ENCODE measurements at regions not wholly inside any gene's neighbourhood (a gene's known extent, or its start where the extent isn't known, plus 50 kb on each side); places are given as distances from the start of the nearest gene placed in this dataset.

DNA sequence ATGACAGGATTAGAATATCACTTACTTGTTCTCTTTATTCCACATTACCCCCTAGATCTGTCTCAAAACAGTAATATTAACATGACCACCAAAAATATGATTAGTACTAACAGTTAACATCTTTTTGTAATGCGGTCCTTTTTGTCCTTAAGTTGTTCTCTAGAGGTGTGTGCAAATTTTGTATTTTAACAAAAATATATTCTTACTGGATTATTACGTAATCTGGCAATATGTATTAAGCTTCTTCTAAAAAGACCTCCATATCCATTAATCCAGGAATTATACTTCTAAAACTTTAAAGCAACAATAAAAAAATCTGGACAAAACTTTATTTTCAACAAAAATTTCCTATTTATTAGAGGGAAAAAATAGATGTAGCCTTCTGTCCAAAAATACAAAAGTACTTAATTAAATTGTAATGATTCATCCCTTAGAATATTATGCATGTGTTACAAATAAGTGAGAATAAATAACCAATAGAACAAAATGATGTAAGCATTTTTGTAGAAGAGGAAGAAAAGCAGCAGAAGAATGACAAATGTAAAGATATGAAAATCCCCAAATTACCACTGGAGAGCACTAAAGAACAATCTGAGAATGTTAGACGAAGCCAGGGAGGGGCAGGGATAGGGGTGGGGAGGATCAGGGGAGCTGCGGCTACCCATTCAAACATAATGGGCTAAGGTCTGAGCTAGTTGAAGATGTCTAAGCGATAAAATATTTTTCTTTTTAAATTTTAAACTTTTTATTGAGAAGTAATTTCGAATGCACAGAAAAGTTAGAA lies 945.6 kb downstream of the MCTP2 start:
- ATAC-seq (peak; percentile 28; the same call in 1 of the 2 replicates), DNase-seq (ENCODE audit: low spot score) (no peak)
- no peak for TF ChIP-seq SMAD3 (CRISPR knock-in tag; IDR thresholded peaks at IDR 0.05; ENCODE audit: borderline replicate concordance)
- TF ChIP-seq, protein P1, sequence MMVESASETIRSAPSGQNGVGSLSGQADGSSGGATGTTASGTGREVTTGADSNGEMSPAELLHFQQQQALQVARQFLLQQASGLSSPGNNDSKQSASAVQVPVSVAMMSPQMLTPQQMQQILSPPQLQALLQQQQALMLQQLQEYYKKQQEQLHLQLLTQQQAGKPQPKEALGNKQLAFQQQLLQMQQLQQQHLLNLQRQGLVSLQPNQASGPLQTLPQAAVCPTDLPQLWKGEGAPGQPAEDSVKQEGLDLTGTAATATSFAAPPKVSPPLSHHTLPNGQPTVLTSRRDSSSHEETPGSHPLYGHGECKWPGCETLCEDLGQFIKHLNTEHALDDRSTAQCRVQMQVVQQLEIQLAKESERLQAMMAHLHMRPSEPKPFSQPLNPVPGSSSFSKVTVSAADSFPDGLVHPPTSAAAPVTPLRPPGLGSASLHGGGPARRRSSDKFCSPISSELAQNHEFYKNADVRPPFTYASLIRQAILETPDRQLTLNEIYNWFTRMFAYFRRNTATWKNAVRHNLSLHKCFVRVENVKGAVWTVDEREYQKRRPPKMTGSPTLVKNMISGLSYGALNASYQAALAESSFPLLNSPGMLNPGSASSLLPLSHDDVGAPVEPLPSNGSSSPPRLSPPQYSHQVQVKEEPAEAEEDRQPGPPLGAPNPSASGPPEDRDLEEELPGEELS (CRISPR knock-in tag; IDR thresholded peaks at IDR 0.05), result no peak
- no peak for TF ChIP-seq ZNF416 (CRISPR knock-in tag; IDR thresholded peaks at IDR 0.05)
- no peak for TF ChIP-seq ZNF232 (CRISPR knock-in tag; IDR thresholded peaks at IDR 0.05)
- TF ChIP-seq, protein P2, sequence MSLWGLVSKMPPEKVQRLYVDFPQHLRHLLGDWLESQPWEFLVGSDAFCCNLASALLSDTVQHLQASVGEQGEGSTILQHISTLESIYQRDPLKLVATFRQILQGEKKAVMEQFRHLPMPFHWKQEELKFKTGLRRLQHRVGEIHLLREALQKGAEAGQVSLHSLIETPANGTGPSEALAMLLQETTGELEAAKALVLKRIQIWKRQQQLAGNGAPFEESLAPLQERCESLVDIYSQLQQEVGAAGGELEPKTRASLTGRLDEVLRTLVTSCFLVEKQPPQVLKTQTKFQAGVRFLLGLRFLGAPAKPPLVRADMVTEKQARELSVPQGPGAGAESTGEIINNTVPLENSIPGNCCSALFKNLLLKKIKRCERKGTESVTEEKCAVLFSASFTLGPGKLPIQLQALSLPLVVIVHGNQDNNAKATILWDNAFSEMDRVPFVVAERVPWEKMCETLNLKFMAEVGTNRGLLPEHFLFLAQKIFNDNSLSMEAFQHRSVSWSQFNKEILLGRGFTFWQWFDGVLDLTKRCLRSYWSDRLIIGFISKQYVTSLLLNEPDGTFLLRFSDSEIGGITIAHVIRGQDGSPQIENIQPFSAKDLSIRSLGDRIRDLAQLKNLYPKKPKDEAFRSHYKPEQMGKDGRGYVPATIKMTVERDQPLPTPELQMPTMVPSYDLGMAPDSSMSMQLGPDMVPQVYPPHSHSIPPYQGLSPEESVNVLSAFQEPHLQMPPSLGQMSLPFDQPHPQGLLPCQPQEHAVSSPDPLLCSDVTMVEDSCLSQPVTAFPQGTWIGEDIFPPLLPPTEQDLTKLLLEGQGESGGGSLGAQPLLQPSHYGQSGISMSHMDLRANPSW (CRISPR knock-in tag; conservative IDR thresholded peaks at IDR 0.05; ENCODE audit: low read depth), result no peak
- no peak for TF ChIP-seq NR3C1 (CRISPR knock-in tag; conservative IDR thresholded peaks at IDR 0.05; ENCODE audit: low read depth)
- TF ChIP-seq, protein P3, sequence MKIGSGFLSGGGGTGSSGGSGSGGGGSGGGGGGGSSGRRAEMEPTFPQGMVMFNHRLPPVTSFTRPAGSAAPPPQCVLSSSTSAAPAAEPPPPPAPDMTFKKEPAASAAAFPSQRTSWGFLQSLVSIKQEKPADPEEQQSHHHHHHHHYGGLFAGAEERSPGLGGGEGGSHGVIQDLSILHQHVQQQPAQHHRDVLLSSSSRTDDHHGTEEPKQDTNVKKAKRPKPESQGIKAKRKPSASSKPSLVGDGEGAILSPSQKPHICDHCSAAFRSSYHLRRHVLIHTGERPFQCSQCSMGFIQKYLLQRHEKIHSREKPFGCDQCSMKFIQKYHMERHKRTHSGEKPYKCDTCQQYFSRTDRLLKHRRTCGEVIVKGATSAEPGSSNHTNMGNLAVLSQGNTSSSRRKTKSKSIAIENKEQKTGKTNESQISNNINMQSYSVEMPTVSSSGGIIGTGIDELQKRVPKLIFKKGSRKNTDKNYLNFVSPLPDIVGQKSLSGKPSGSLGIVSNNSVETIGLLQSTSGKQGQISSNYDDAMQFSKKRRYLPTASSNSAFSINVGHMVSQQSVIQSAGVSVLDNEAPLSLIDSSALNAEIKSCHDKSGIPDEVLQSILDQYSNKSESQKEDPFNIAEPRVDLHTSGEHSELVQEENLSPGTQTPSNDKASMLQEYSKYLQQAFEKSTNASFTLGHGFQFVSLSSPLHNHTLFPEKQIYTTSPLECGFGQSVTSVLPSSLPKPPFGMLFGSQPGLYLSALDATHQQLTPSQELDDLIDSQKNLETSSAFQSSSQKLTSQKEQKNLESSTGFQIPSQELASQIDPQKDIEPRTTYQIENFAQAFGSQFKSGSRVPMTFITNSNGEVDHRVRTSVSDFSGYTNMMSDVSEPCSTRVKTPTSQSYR (CRISPR knock-in tag; IDR thresholded peaks at IDR 0.05), result no peak
- TF ChIP-seq, protein P4, sequence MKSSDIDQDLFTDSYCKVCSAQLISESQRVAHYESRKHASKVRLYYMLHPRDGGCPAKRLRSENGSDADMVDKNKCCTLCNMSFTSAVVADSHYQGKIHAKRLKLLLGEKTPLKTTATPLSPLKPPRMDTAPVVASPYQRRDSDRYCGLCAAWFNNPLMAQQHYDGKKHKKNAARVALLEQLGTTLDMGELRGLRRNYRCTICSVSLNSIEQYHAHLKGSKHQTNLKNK (CRISPR knock-in tag; IDR thresholded peaks at IDR 0.05), result no peak
- TF ChIP-seq, protein P5, sequence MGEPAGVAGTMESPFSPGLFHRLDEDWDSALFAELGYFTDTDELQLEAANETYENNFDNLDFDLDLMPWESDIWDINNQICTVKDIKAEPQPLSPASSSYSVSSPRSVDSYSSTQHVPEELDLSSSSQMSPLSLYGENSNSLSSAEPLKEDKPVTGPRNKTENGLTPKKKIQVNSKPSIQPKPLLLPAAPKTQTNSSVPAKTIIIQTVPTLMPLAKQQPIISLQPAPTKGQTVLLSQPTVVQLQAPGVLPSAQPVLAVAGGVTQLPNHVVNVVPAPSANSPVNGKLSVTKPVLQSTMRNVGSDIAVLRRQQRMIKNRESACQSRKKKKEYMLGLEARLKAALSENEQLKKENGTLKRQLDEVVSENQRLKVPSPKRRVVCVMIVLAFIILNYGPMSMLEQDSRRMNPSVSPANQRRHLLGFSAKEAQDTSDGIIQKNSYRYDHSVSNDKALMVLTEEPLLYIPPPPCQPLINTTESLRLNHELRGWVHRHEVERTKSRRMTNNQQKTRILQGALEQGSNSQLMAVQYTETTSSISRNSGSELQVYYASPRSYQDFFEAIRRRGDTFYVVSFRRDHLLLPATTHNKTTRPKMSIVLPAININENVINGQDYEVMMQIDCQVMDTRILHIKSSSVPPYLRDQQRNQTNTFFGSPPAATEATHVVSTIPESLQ (CRISPR knock-in tag; IDR thresholded peaks at IDR 0.05), result no peak
- no peak for TF ChIP-seq SOX15 (CRISPR knock-in tag; IDR thresholded peaks at IDR 0.05)
- no peak for TF ChIP-seq RORB (CRISPR knock-in tag; IDR thresholded peaks at IDR 0.05)
- TF ChIP-seq ZNF317 (CRISPR knock-in tag; IDR thresholded peaks at IDR 0.05; ENCODE audit: borderline replicate concordance, low read depth), result no peak
- TF ChIP-seq ZNF138 (CRISPR knock-in tag; conservative IDR thresholded peaks at IDR 0.05), result no peak
- no peak for TF ChIP-seq ELF4 (CRISPR knock-in tag; IDR thresholded peaks at IDR 0.05; ENCODE audit: low read depth)
- TF ChIP-seq, protein P6, sequence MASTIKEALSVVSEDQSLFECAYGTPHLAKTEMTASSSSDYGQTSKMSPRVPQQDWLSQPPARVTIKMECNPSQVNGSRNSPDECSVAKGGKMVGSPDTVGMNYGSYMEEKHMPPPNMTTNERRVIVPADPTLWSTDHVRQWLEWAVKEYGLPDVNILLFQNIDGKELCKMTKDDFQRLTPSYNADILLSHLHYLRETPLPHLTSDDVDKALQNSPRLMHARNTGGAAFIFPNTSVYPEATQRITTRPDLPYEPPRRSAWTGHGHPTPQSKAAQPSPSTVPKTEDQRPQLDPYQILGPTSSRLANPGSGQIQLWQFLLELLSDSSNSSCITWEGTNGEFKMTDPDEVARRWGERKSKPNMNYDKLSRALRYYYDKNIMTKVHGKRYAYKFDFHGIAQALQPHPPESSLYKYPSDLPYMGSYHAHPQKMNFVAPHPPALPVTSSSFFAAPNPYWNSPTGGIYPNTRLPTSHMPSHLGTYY (CRISPR knock-in tag; IDR thresholded peaks at IDR 0.05), result no peak
- no peak for TF ChIP-seq CREB1 (CRISPR knock-in tag; IDR thresholded peaks at IDR 0.05)
- TF ChIP-seq GABPB1 (CRISPR knock-in tag; IDR thresholded peaks at IDR 0.05), result no peak
- no peak for TF ChIP-seq TCF7 (CRISPR knock-in tag; IDR thresholded peaks at IDR 0.05; ENCODE audit: low read depth)
- TF ChIP-seq, protein P7, sequence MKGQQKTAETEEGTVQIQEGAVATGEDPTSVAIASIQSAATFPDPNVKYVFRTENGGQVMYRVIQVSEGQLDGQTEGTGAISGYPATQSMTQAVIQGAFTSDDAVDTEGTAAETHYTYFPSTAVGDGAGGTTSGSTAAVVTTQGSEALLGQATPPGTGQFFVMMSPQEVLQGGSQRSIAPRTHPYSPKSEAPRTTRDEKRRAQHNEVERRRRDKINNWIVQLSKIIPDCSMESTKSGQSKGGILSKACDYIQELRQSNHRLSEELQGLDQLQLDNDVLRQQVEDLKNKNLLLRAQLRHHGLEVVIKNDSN (CRISPR knock-in tag; IDR thresholded peaks at IDR 0.05), result no peak
- Mint-ChIP-seq H3K4me1 (no peaks in the 10 kb centered on the region), H3K9me3 (peaks cover 19% of the 10 kb centered on the region), H3K27ac (no peak overlapping the region), H3K27me3 (ENCODE audit: low read depth) (no peaks in the 10 kb centered on the region), H3K36me3 (peaks cover 14% of the 10 kb centered on the region), H3K4me3 (no peak overlapping the region)
- POLR2A ChIA-PET, result no interaction called here
- CTCF ChIA-PET, result interaction anchor here (0.6 kb wide), 1 partner anchor 83 kb away, joined by 3 read pairs; no protein-coding TSS in a partner anchor
